ENCODE measurements at regions not wholly inside any gene's neighbourhood (a gene's known extent, or its start where the extent isn't known, plus 50 kb on each side); places are given as distances from the start of the nearest gene placed in this dataset.
A peak's percentile ranks its signal among the peaks of the same experiment; 100 is the strongest.

DNA sequence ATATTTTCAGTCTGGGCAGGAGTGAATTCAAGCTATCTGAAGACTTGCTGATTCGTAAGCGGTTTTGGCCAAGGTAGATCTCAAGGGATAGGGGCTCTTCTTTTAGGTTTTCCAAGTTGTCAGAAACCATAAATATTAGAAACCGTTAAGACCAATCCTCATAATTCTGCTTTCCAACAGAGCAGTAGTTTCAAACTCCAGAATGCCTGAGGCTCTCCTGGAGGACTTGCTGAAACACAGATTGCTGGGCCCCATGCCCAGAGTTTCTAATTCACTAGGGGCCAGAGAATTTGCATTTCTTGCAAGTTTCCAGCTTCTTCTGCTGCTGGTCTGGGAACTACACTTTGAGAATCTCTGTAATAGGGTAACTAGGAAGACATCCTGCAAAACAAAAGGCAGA is 1855.7 kb upstream of the CELF4 start:
- DNase-seq (ENCODE audit: low read depth, low spot score), result no peak

- DNase-seq (ENCODE audit: low read depth, low spot score), result no peak
Observed at GRCh38 chr18:39419315-39419714, 1853.7 kb upstream of the CELF4 start.

GRCh38 chr18:39415471-39415870 is 1849.9 kb upstream of the CELF4 start:
- no peak for DNase-seq (ENCODE audit: low read depth, low spot score)

DNA sequence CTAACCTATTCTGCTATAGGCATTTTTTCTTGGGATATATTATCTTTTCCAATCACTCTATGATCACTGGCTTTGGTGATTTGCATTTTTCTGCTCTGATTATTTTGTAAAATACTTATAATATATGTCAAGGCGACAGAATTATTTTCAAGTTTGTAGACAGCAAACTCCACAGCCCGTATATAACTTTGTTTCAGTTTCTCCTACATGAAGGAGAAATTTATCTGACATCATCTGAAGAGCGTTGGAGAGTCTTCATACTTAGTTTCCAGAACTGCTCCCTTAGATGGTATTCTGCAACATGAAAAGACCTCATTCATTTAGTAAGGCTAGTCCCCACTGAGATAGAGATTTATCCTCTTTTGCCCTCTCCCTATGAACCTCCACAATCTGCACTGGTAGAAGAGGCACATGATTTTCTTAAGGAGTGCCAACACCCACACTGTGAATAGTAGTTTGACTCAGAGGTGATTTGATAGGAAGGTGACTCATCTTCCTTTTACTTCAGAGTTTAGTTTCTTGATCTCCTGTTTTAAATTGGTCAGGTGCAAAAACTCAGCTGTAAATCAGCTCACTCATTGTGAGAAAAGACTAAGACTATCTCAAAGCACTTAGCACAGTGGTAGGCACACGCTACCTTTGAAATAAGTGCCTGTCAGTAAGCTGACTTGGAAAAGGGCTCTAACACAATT is 1848.6 kb upstream of the CELF4 start:
- DNase-seq (ENCODE audit: low read depth, low spot score), result no peak

DNA sequence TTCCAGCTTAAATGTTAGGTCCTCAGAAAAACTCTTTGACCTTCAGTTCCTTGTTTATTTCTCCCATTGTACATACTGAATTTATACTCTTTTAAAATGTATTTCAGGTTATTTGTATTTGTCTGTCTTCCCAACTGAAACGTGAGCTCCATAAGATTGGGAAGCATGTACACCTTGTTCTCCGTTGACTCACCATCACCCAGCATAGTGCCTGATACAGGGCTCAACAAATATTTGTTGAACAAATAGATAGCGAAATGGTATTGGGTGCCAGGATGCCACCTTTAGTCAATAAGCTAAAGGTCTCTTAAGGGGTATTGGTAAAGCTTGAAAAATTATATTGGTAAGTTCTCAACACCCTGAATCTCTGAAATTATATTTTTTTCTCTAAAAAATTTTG is 1841.3 kb upstream of the CELF4 start:
- DNase-seq (ENCODE audit: low read depth, low spot score), result no peak

- no peak for DNase-seq (ENCODE audit: low read depth, low spot score)
Observed at GRCh38 chr18:39403121-39403520, 1837.5 kb upstream of the CELF4 start.

- no peak for DNase-seq (ENCODE audit: low read depth, low spot score)
Observed at GRCh38 chr18:39399662-39400061, 1834.1 kb upstream of the CELF4 start.

GRCh38 chr18:39396168-39396567 is 1830.6 kb upstream of the CELF4 start:
- DNase-seq (ENCODE audit: low read depth, low spot score), result no peak

GRCh38 chr18:39389800-39390379 is 1824.3 kb upstream of the CELF4 start:
- peak; percentile 20 for DNase-seq (ENCODE audit: low read depth, low spot score)

DNA sequence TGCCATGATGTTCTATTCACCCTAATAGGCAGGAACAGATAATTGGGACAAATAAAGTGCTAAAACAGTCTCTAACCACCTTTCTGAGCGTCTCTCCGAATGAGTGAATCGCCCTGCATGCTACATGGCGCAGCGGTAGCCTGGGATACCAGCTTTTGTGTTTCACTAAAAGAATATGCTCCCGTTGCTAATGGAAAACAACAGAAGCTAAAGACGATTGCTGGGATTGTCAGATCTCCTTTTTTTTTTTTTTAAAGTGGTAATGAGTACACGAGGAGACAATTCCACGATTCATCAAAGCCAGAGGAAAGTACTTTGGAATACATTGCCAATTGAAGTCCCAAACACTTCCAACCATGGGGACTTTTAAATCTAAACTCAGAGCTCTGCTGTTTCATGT is 1815.3 kb upstream of the CELF4 start:
- DNase-seq (ENCODE audit: low read depth, low spot score), result no peak

DNA sequence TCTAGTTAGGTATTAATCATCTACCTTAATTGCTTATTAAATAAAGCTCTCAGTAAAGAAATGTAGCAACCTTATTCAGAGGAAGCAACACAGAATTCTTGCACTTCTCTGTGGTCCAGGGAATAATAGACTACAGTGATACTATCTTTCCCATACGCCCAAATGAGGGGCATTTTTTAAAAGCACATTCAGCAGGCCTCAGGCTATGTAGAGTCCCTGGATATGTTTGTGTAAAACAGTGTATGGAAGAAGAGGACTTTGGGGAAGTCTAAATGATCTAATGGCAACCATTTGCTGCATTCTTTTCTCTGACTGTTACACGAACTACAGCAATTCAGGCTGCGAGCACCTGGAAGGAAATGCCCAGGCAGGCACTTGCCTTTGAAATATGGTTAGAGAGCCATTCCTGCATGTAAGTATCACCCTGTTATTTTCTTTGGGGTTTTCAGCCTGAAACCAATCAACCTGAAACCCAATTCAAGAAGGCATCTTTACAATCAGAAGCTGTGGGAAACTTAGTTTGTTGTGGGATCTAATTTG is 1814.7 kb upstream of the CELF4 start:
- DNase-seq (ENCODE audit: low read depth, low spot score), result no peak

- DNase-seq (ENCODE audit: low read depth, low spot score), result no peak
Observed at GRCh38 chr18:39375066-39375465, 1809.5 kb upstream of the CELF4 start.

- no peak for DNase-seq (ENCODE audit: low read depth, low spot score)
Observed at GRCh38 chr18:39371996-39372395, 1806.4 kb upstream of the CELF4 start.

DNA sequence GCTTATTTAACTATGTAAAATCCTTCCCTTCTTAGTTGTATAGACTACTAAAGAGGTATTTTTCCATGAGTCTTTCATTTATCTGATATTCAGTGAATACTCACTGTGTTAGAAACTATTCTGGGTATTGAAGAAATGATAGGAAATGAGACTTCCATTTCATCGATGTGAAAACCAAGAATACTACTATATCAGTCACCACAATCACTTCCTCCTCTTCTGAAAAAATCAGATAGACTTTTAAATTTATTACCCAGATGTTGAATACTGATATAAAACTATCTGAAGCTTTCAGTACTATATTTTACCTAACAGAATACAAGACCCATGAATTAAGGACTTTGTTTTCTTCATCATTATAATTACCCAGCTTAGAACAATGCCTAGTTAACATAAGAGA is 1801.1 kb upstream of the CELF4 start:
- no peak for DNase-seq (ENCODE audit: low read depth, low spot score)

DNA sequence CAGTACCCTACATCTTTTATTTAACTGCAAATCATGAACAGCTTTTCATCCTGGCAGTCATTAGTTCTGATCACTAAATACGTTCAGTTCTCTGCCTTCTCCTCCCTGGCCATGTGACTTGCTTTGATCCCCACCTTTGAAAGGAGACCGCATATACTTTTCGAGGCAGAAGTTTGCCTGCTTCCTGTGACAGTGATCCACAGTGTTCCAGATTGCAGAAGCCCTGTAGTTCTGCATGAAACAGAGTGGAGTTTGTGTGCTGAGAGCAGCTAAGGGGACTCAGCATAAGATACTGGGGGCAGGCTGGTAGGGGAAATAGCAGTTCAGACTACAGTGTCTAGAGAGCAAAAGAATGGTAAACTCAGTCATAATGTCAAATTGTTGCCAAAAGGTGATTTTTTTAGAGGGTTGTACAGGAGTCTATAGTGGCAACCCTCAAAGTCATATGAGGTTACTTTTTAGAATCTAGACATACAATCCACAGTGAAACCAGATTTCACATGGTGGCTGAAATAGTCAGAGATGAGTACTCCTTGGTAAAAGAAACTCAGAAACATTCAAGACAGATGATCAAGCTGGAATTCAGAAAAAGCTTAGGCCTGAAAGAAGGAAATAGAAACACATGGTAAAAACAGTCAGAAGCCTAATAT is 1800.4 kb upstream of the CELF4 start:
- DNase-seq (ENCODE audit: low read depth, low spot score), result no peak

DNA sequence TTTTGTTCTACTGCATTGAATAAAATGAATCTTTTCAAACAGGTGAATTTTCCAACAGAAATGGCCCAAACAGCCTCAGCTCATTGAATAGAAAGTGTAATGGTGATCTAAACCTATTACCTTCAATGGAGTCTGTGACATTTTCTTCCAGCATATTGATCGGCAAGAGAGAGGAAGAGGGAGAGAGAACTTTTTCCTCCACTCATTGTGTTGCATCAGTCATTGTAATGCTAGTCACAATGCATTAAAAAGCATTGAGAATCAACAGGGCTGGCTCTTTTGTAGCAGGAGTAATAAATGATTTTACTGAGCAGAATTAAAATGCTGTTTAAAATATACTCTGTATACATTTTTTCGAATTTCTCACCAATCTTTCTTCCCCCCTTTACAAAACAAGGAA is 1794.5 kb upstream of the CELF4 start:
- no peak for DNase-seq (ENCODE audit: low read depth, low spot score)

DNA sequence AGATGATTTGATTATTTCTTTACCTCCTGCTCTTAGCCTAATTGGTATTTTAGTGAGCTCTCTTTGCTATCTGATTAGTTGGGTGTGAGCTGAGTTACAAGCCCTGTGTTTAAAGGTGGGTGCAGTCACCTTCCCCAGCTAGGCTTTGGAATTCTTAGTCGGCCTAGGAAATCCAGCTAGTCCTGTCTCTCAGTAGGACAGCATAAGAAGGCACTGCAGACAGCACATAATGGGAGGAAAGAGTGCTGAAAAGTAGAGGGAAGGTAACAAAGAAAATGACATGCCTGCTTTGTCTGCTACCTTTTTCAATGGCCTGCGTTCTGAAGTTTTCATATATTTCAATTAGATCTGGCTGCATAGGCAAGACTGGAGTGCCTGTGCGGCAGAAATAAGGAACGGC is 1794.0 kb upstream of the CELF4 start:
- no peak for DNase-seq (ENCODE audit: low read depth, low spot score)

DNA sequence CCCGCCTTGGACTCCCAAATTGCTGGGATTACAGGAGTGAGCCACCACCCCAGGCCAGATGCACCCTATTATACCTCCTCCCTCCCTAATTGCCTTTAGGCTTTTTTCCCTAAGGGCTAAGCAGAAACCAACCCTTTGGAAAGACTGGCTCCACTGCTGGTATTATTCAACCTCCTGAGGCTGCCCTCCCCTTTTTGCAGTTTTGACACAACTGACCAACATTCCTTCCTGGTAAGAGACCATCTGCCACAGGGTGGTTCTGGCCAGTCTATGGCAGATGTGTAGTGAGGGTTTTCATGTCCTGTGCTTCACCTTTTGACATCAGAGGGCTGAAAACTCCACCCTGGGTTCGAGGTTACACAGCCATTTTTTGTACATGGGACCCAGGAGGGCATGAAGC is 1785.3 kb upstream of the CELF4 start:
- no peak for DNase-seq (ENCODE audit: low read depth, low spot score)

- no peak for DNase-seq (ENCODE audit: low read depth, low spot score)
Observed at GRCh38 chr18:39349801-39350200, 1784.2 kb upstream of the CELF4 start.

DNA sequence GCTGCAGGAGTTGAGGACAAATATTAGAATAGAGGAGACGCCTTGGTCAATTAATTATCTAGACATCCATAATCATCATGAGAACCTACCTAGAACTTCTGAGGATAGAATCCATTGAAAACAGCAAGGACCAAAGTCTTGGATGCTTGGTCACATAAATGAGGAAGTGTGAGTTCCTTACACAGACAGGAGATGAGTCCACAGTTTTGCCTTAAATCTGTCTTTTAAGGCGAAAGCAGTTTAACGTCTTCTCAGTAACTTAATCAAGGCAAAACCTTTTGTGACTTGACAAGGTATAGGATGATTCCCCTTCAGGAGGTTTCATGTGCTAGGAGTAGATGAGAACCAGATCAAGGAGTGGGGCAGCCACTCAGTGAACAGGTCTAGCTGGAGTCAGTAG is 1783.2 kb upstream of the CELF4 start:
- DNase-seq (ENCODE audit: low read depth, low spot score), result no peak

DNA sequence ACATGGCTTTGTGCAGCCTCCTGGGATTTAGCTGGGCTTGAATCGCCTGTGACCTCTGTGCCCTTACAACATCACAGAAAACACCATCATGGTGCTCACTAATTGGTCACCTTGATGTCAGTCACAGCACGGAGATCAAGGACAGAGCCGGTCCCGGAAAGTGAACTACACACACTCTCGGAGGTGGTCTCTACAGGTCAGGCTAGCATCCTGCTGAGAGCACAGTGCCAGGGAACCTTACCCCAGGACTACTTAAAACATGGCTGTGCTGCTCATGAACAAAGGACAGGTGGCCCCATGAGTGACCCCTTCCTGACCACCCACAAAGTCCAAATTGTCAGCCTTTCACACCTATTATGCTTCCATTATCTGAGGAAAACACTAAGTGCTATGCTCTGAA is 1782.1 kb upstream of the CELF4 start:
- DNase-seq (ENCODE audit: low read depth, low spot score), result no peak

- no peak for DNase-seq (ENCODE audit: low read depth, low spot score)
Observed at GRCh38 chr18:39346916-39347315, 1781.3 kb upstream of the CELF4 start.

DNA sequence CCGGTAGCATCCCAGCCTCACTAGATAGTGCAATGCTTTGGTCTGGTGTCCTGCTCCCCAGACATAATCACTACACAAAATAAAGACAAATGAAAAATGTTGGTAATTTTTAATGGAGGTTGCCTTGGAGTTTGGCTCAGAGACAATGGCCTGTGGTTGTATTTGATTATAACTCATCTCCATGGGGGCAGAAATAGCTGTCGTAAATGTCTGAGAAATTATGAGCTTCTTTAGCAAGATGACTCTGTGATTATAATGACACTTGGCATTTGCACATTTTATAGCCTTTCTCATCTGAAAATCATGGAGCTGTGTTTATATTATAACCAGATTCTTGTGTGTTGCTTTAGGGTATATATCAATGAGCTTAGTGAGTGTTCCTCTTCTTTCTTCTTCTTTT is 1779.7 kb upstream of the CELF4 start:
- no peak for DNase-seq (ENCODE audit: low read depth, low spot score)

Data from iPS DF 19.7 (cell line).